NCI-H1694 (cell line): ENCODE measurements at regions not wholly inside any gene's neighbourhood (a gene's known extent, or its start where the extent isn't known, plus 50 kb on each side); places are given as distances from the start of the nearest gene placed in this dataset.

Experiments
- DNase-seq: peaks from one replicate; lab custom pipeline; 2025; lab: John Stamatoyannopoulos, UW

GRCh38 chr7:8937204-8937603, 503.8 kb downstream of the NXPH1 start:
- DNase-seq: no peak

- no peak for DNase-seq
These were observed 504.8 kb downstream of the NXPH1 start for GRCh38 chr7:8938044-8938805.

- DNase-seq: no peak
These were observed 506.0 kb downstream of the NXPH1 start for GRCh38 chr7:8939446-8939845.

GRCh38 chr7:8963722-8964121, 530.3 kb downstream of the NXPH1 start:
- no peak for DNase-seq

GRCh38 chr7:8965177-8965576, 531.8 kb downstream of the NXPH1 start:
- DNase-seq: no peak

GRCh38 chr7:8973601-8974000, 540.2 kb downstream of the NXPH1 start:
- no peak for DNase-seq

GRCh38 chr7:8975681-8976080, 542.3 kb downstream of the NXPH1 start:
- DNase-seq: no peak

GRCh38 chr7:8982338-8982992, 549.1 kb downstream of the NXPH1 start:
- no peak for DNase-seq

- no peak for DNase-seq
These were observed 551.8 kb downstream of the NXPH1 start for GRCh38 chr7:8985255-8985654.

- no peak for DNase-seq
These were observed 554.9 kb downstream of the NXPH1 start for GRCh38 chr7:8988267-8988666.

- no peak for DNase-seq
These were observed 557.8 kb downstream of the NXPH1 start for GRCh38 chr7:8991159-8991558.

- DNase-seq: no peak
These were observed 565.4 kb downstream of the NXPH1 start for GRCh38 chr7:8998762-8999161.

- no peak for DNase-seq
These were observed 580.5 kb downstream of the NXPH1 start for GRCh38 chr7:9013940-9014339.

GRCh38 chr7:9017286-9017685, 583.9 kb downstream of the NXPH1 start:
- no peak for DNase-seq

- no peak for DNase-seq
These were observed 589.0 kb downstream of the NXPH1 start for GRCh38 chr7:9022456-9022855.

GRCh38 chr7:9023675-9024294, 590.4 kb downstream of the NXPH1 start:
- DNase-seq: no peak

GRCh38 chr7:9026121-9026520, 592.7 kb downstream of the NXPH1 start:
- no peak for DNase-seq

GRCh38 chr7:9028012-9028411, 594.6 kb downstream of the NXPH1 start:
- no peak for DNase-seq

- no peak for DNase-seq
These were observed 596.5 kb downstream of the NXPH1 start for GRCh38 chr7:9029681-9030530.

- DNase-seq: no peak
These were observed 597.6 kb downstream of the NXPH1 start for GRCh38 chr7:9030976-9031375.

GRCh38 chr7:9031386-9031785, 598.0 kb downstream of the NXPH1 start:
- no peak for DNase-seq

- DNase-seq: no peak
These were observed 602.7 kb downstream of the NXPH1 start for GRCh38 chr7:9036080-9036479.
